ENCODE measurements at regions not wholly inside any gene's neighbourhood (a gene's known extent, or its start where the extent isn't known, plus 50 kb on each side); places are given as distances from the start of the nearest gene placed in this dataset.
A peak's percentile ranks its signal among the peaks of the same experiment; 100 is the strongest.

DNA sequence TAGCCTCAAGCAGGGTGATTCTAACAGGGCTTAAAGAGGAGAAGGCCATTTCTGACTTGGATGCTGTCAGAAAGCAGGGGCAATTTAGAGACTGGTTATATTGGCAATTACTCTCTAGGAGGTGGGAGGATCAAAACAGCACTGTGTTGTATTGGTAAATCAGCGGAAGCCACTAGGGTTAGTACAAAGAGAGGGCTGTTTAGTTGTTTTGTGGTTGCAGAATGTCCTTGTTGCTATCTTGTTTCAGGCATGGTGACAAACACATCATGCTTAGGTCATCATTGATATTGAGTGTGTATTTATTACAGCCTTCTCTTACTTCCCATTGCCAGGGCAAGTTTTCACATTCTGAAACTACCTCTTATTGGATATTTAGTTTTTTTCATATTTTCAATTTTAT is 165.3 kb downstream of the TAF11L14 start:
- no peaks in the 10 kb centered on the region for H3K27me3 Mint-ChIP-seq (ENCODE audit: insufficient read depth)
- Histone ChIP-seq H3K27me3 (ENCODE audit: control insufficient read depth, insufficient read depth, low read length, poor library complexity, severe bottlenecking) (no peaks in the 10 kb centered on the region), H3K36me3 (ENCODE audit: control insufficient read depth, insufficient read depth, low read length) (no peaks in the 10 kb centered on the region), H3K4me3 (ENCODE audit: low read length) (no peak overlapping the region), H3K9me3 (ENCODE audit: control insufficient read depth, low read length) (no peaks in the 10 kb centered on the region), H3K9ac (ENCODE audit: extremely low read depth, low read length, poor library complexity, severe bottlenecking) (no peak overlapping the region), H3K27ac (ENCODE audit: low read depth, low read length) (no peak overlapping the region), H3K4me1 (ENCODE audit: control insufficient read depth, insufficient read depth, low read length) (no peaks in the 10 kb centered on the region)
- DNase-seq, result no peak
- H3K27ac Mint-ChIP-seq, result no peak overlapping the region
- H3K4me3 Mint-ChIP-seq, result no peak overlapping the region
- WGBS, 2 experiments (ENCODE audit: insufficient coverage in 1 of 2, insufficient read length in 1 of 2), result 90 to 100% methylated on average over 1 of the region's 1 CpG
- TF ChIP-seq, protein P1, sequence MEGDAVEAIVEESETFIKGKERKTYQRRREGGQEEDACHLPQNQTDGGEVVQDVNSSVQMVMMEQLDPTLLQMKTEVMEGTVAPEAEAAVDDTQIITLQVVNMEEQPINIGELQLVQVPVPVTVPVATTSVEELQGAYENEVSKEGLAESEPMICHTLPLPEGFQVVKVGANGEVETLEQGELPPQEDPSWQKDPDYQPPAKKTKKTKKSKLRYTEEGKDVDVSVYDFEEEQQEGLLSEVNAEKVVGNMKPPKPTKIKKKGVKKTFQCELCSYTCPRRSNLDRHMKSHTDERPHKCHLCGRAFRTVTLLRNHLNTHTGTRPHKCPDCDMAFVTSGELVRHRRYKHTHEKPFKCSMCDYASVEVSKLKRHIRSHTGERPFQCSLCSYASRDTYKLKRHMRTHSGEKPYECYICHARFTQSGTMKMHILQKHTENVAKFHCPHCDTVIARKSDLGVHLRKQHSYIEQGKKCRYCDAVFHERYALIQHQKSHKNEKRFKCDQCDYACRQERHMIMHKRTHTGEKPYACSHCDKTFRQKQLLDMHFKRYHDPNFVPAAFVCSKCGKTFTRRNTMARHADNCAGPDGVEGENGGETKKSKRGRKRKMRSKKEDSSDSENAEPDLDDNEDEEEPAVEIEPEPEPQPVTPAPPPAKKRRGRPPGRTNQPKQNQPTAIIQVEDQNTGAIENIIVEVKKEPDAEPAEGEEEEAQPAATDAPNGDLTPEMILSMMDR (conservative IDR thresholded peaks at IDR 0.05), result no peak
- peaks cover 6% of the 10 kb centered on the region for H3K4me1 Mint-ChIP-seq
- H3K36me3 Mint-ChIP-seq (ENCODE audit: low read depth), result no peaks in the 10 kb centered on the region
- no peaks in the 10 kb centered on the region for H3K9me3 Mint-ChIP-seq

DNA sequence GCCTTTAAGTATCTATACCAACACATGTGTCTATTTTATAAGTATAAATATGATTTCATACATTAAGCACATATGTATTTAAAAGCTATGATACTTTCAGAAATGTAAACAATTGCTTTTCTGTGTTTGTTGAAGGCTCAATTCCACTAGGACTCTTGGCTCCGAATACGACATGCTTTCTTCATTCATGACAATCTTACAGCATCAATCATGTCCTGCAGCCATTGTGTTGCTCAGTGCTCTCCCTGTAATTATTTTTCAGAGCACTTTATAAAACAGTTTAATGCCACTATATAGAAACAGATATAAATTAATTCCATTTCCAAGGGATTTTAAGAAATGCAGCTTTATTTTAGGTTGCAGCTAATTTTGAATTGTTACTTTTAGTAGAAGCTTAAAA is 167.3 kb downstream of the TAF11L14 start:
- 92% methylated on average over 2 of the region's 2 CpGs; no CpG with 5 or more reads in 1 of the 2 experiments for WGBS, 2 experiments (ENCODE audit: insufficient coverage in 1 of 2, insufficient read length in 1 of 2)
- H3K27me3 Mint-ChIP-seq (ENCODE audit: insufficient read depth), result no peaks in the 10 kb centered on the region
- H3K9me3 Mint-ChIP-seq, result no peaks in the 10 kb centered on the region
- Histone ChIP-seq H3K27ac (ENCODE audit: low read depth, low read length) (peak overlapping the region; percentile 84), H3K36me3 (ENCODE audit: control insufficient read depth, insufficient read depth, low read length) (no peaks in the 10 kb centered on the region), H3K4me3 (ENCODE audit: low read length) (no peak overlapping the region), H3K27me3 (ENCODE audit: control insufficient read depth, insufficient read depth, low read length, poor library complexity, severe bottlenecking) (no peaks in the 10 kb centered on the region), H3K4me1 (ENCODE audit: control insufficient read depth, insufficient read depth, low read length) (no peaks in the 10 kb centered on the region), H3K9me3 (ENCODE audit: control insufficient read depth, low read length) (no peaks in the 10 kb centered on the region), H3K9ac (ENCODE audit: extremely low read depth, low read length, poor library complexity, severe bottlenecking) (no peak overlapping the region)
- no peak overlapping the region for H3K27ac Mint-ChIP-seq
- no peaks in the 10 kb centered on the region for H3K36me3 Mint-ChIP-seq (ENCODE audit: low read depth)
- H3K4me3 Mint-ChIP-seq, result no peak overlapping the region
- peaks cover 6% of the 10 kb centered on the region for H3K4me1 Mint-ChIP-seq
- TF ChIP-seq, protein P1 (conservative IDR thresholded peaks at IDR 0.05), result no peak
- DNase-seq, result no peak

DNA sequence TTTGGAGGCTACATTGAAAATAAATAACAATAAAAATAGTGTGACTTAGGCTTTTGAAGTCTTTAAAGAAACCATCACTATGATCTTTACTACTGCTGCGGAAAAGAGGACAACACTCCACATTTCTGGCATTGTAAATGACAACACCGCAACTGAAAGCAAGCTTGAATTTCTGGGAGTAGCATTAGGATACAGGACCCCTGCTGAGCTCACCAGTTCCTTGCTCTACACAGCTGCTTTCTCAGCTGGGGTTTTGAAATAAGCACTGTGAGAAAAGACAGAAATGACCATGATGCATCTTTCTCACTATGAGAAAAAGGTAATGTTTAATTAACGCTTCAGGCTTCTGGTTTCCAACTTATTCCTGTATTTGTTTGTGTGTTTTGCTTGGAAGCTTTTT is 168.0 kb downstream of the TAF11L14 start:
- no peak overlapping the region for H3K4me3 ChIP-seq (ENCODE audit: low read length)
- Mint-ChIP-seq H3K9me3 (no peaks in the 10 kb centered on the region), H3K36me3 (ENCODE audit: low read depth) (no peaks in the 10 kb centered on the region), H3K27me3 (ENCODE audit: insufficient read depth) (no peaks in the 10 kb centered on the region), H3K4me3 (no peak overlapping the region), H3K4me1 (peaks cover 6% of the 10 kb centered on the region), H3K27ac (no peak overlapping the region)
- no peaks in the 10 kb centered on the region for H3K4me1 ChIP-seq (ENCODE audit: control insufficient read depth, insufficient read depth, low read length)
- TF ChIP-seq, protein P1 (conservative IDR thresholded peaks at IDR 0.05), result no peak
- peak; percentile 69 for DNase-seq
- WGBS, 2 experiments (ENCODE audit: insufficient coverage in 1 of 2, insufficient read length in 1 of 2), result 68 to 80% methylated on average over 1 to 3 of the region's 3 CpGs
- H3K9ac ChIP-seq (ENCODE audit: extremely low read depth, low read length, poor library complexity, severe bottlenecking), result no peak overlapping the region
- H3K27me3 ChIP-seq (ENCODE audit: control insufficient read depth, insufficient read depth, low read length, poor library complexity, severe bottlenecking), result no peaks in the 10 kb centered on the region
- H3K27ac ChIP-seq (ENCODE audit: low read depth, low read length), result peak overlapping the region; percentile 84
- H3K9me3 ChIP-seq (ENCODE audit: control insufficient read depth, low read length), result no peaks in the 10 kb centered on the region
- no peaks in the 10 kb centered on the region for H3K36me3 ChIP-seq (ENCODE audit: control insufficient read depth, insufficient read depth, low read length)

Measured in endodermal cell (in vitro differentiated cells).